GM23338 (cell line): ENCODE measurements at regions not wholly inside any gene's neighbourhood (a gene's known extent, or its start where the extent isn't known, plus 50 kb on each side); places are given as distances from the start of the nearest gene placed in this dataset.

ENCODE experiments used
- CREB1 ChIP-seq: fragments of 250-450 bp; sonication (Bioruptor Pico); IDR thresholded peaks from 2 replicates; pipeline ENCODE4 v1.5.0; 2020; ENCODE audit warnings: low read depth, mild to moderate bottlenecking, moderate library complexity
- CTCF ChIP-seq, 2 experiments: fragments of 200-600 bp in 1 of 2; sonication (generic) in 1 of 2; conservative IDR thresholded peaks; 2 replicates each; pipeline versions ENCODE4 v1.5.1 to v1.6.1; 2016 to 2017; ENCODE audit warnings: antibody characterized with exemption in 2 of 2, low read depth in 2 of 2, mild to moderate bottlenecking in 2 of 2, moderate library complexity in 1 of 2
- EZH2 ChIP-seq: fragments of 200-600 bp; sonication (generic); IDR thresholded peaks from one replicate; pipeline ENCODE4 v1.8.0; 2017; ENCODE audit warnings: antibody characterized with exemption, mild to moderate bottlenecking, low read depth; ENCODE audit not compliant: unreplicated experiment
- POLR2AphosphoS5 ChIP-seq: IDR thresholded peaks from 2 replicates; pipeline ENCODE4 v1.6.1; 2016; ENCODE audit warnings: antibody characterized with exemption, low read depth
- ZNF331 ChIP-seq: fragments of 250-450 bp; sonication (Bioruptor Pico); IDR thresholded peaks from 2 replicates; pipeline ENCODE4 v1.5.0; 2020; ENCODE audit warnings: low read depth, mild to moderate bottlenecking, moderate library complexity
- TF ChIP-seq, protein P1 (sequence below): IDR thresholded peaks from one replicate; pipeline ENCODE4 v1.6.1; 2018; ENCODE audit warnings: antibody characterized with exemption; ENCODE audit not compliant: unreplicated experiment

GRCh38 chr10:23966504-23967051, 242.4 kb upstream of the KIAA1217 start:
- TF ChIP-seq EZH2 = no peak
- TF ChIP-seq, protein P1, sequence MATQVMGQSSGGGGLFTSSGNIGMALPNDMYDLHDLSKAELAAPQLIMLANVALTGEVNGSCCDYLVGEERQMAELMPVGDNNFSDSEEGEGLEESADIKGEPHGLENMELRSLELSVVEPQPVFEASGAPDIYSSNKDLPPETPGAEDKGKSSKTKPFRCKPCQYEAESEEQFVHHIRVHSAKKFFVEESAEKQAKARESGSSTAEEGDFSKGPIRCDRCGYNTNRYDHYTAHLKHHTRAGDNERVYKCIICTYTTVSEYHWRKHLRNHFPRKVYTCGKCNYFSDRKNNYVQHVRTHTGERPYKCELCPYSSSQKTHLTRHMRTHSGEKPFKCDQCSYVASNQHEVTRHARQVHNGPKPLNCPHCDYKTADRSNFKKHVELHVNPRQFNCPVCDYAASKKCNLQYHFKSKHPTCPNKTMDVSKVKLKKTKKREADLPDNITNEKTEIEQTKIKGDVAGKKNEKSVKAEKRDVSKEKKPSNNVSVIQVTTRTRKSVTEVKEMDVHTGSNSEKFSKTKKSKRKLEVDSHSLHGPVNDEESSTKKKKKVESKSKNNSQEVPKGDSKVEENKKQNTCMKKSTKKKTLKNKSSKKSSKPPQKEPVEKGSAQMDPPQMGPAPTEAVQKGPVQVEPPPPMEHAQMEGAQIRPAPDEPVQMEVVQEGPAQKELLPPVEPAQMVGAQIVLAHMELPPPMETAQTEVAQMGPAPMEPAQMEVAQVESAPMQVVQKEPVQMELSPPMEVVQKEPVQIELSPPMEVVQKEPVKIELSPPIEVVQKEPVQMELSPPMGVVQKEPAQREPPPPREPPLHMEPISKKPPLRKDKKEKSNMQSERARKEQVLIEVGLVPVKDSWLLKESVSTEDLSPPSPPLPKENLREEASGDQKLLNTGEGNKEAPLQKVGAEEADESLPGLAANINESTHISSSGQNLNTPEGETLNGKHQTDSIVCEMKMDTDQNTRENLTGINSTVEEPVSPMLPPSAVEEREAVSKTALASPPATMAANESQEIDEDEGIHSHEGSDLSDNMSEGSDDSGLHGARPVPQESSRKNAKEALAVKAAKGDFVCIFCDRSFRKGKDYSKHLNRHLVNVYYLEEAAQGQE = no peak
- TF ChIP-seq CTCF (conservative IDR thresholded peaks at IDR 0.05; ENCODE audit: low read depth in 2 of 2) = no peak
- no peak for TF ChIP-seq POLR2AphosphoS5
- no peak for TF ChIP-seq CREB1 (CRISPR knock-in tag)
- TF ChIP-seq ZNF331 (CRISPR knock-in tag) = no peak
